SW480 (cell line): ENCODE measurements at regions not wholly inside any gene's neighbourhood (a gene's known extent, or its start where the extent isn't known, plus 50 kb on each side); places are given as distances from the start of the nearest gene placed in this dataset.

Source experiments
- DNase-seq: peaks from one replicate; pipeline ENCODE4 v3.0.0-alpha.2; 2016; ENCODE audit warnings: low spot score

- DNase-seq, result no peak
Observed at GRCh38 chr7:68478326-68478725, 1119.9 kb upstream of the AUTS2 start.

GRCh38 chr7:68482800-68483199 is 1115.5 kb upstream of the AUTS2 start:
- DNase-seq, result no peak

GRCh38 chr7:68484731-68485130 is 1113.5 kb upstream of the AUTS2 start:
- no peak for DNase-seq

GRCh38 chr7:68485253-68485917 is 1112.9 kb upstream of the AUTS2 start:
- DNase-seq, result no peak

GRCh38 chr7:68488341-68489060 is 1109.8 kb upstream of the AUTS2 start:
- DNase-seq, result no peak

GRCh38 chr7:68491523-68492358 is 1106.5 kb upstream of the AUTS2 start:
- DNase-seq, result no peak

- DNase-seq, result no peak
Observed at GRCh38 chr7:68492359-68492690, 1106.0 kb upstream of the AUTS2 start.

GRCh38 chr7:68503400-68503799 is 1094.9 kb upstream of the AUTS2 start:
- DNase-seq, result no peak

- no peak for DNase-seq
Observed at GRCh38 chr7:68504716-68505115, 1093.6 kb upstream of the AUTS2 start.

GRCh38 chr7:68505721-68506120 is 1092.6 kb upstream of the AUTS2 start:
- DNase-seq, result no peak

- no peak for DNase-seq
Observed at GRCh38 chr7:68507668-68508067, 1090.6 kb upstream of the AUTS2 start.

- no peak for DNase-seq
Observed at GRCh38 chr7:68509054-68509453, 1089.2 kb upstream of the AUTS2 start.

GRCh38 chr7:68509603-68510002 is 1088.7 kb upstream of the AUTS2 start:
- DNase-seq, result no peak

GRCh38 chr7:68511281-68511680 is 1087.0 kb upstream of the AUTS2 start:
- no peak for DNase-seq

- no peak for DNase-seq
Observed at GRCh38 chr7:68512466-68512865, 1085.8 kb upstream of the AUTS2 start.

GRCh38 chr7:68518060-68518459 is 1080.2 kb upstream of the AUTS2 start:
- no peak for DNase-seq

- DNase-seq, result no peak
Observed at GRCh38 chr7:68524126-68524525, 1074.1 kb upstream of the AUTS2 start.

GRCh38 chr7:68529221-68529620 is 1069.1 kb upstream of the AUTS2 start:
- no peak for DNase-seq

GRCh38 chr7:68535266-68535665 is 1063.0 kb upstream of the AUTS2 start:
- no peak for DNase-seq

GRCh38 chr7:68537051-68537773 is 1061.1 kb upstream of the AUTS2 start:
- no peak for DNase-seq

- no peak for DNase-seq
Observed at GRCh38 chr7:68537774-68538071, 1060.6 kb upstream of the AUTS2 start.

GRCh38 chr7:68542831-68543230 is 1055.4 kb upstream of the AUTS2 start:
- no peak for DNase-seq

GRCh38 chr7:68544851-68545250 is 1053.4 kb upstream of the AUTS2 start:
- DNase-seq, result no peak
